Osteocyte (in vitro differentiated cells): ENCODE measurements at regions not wholly inside any gene's neighbourhood (a gene's known extent, or its start where the extent isn't known, plus 50 kb on each side); places are given as distances from the start of the nearest gene placed in this dataset.

ENCODE experiments used
- DNase-seq: peaks from one replicate; pipeline ENCODE4 v3.0.0; 2021; ENCODE audit warnings: mixed read lengths; ENCODE audit not compliant: unreplicated experiment; ENCODE audit errors: extremely low spot score
- H3K27ac Mint-ChIP-seq: one replicate; pipeline ENCODE4 v1.8.0; 2021; ENCODE audit warnings: mild to moderate bottlenecking, mixed read lengths; ENCODE audit not compliant: unreplicated experiment
- H3K27me3 Mint-ChIP-seq: one replicate; pipeline ENCODE4 v1.8.0; 2021; ENCODE audit warnings: mixed read lengths; ENCODE audit not compliant: unreplicated experiment
- H3K36me3 Mint-ChIP-seq: one replicate; pipeline ENCODE4 v1.8.0; 2021; ENCODE audit warnings: mixed read lengths; ENCODE audit not compliant: unreplicated experiment
- H3K4me1 Mint-ChIP-seq: one replicate; pipeline ENCODE4 v1.8.0; 2021; ENCODE audit warnings: mixed read lengths; ENCODE audit not compliant: unreplicated experiment
- H3K4me3 Mint-ChIP-seq: one replicate; pipeline ENCODE4 v1.8.0; 2021; ENCODE audit warnings: mild to moderate bottlenecking, moderate library complexity, mixed read lengths; ENCODE audit not compliant: unreplicated experiment
- H3K9me3 Mint-ChIP-seq: one replicate; pipeline ENCODE4 v1.8.0; 2021; ENCODE audit warnings: mixed read lengths; ENCODE audit not compliant: unreplicated experiment
- TF ChIP-seq, protein P1 (sequence below): fragments of 200-600 bp; sonication (generic); IDR thresholded peaks from 2 replicates; pipeline ENCODE4 v1.5.0; 2021; ENCODE audit warnings: antibody characterized with exemption, mild to moderate bottlenecking, moderate library complexity

DNA sequence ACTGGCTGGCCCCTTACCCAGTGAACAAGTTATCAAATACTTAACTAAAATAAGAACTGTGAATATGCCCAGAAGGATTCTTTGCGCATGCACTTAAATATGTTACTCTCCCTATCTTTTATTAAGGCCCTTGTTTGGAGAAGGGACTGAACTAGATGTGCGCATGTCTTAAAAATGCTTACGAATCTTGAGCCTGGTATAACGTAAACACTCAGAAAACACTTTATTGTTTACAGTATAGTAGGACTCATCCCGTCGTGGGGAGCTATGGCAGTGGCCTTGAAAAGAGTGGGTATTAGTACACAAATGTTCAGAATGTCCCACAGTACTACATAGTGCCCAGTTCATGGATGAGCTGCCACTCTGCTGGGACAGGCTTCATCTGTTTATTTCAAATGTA lies 75.9 kb upstream of the MAP4K3 start:
- no peaks in the 10 kb centered on the region for H3K9me3 Mint-ChIP-seq
- H3K27ac Mint-ChIP-seq = peak overlapping the region; percentile 72
- peaks cover 55% of the 10 kb centered on the region for H3K4me1 Mint-ChIP-seq
- no peak overlapping the region for H3K4me3 Mint-ChIP-seq
- DNase-seq = no peak
- TF ChIP-seq, protein P1, sequence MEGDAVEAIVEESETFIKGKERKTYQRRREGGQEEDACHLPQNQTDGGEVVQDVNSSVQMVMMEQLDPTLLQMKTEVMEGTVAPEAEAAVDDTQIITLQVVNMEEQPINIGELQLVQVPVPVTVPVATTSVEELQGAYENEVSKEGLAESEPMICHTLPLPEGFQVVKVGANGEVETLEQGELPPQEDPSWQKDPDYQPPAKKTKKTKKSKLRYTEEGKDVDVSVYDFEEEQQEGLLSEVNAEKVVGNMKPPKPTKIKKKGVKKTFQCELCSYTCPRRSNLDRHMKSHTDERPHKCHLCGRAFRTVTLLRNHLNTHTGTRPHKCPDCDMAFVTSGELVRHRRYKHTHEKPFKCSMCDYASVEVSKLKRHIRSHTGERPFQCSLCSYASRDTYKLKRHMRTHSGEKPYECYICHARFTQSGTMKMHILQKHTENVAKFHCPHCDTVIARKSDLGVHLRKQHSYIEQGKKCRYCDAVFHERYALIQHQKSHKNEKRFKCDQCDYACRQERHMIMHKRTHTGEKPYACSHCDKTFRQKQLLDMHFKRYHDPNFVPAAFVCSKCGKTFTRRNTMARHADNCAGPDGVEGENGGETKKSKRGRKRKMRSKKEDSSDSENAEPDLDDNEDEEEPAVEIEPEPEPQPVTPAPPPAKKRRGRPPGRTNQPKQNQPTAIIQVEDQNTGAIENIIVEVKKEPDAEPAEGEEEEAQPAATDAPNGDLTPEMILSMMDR = no peak
- H3K27me3 Mint-ChIP-seq = no peaks in the 10 kb centered on the region
- H3K36me3 Mint-ChIP-seq = no peaks in the 10 kb centered on the region

DNA sequence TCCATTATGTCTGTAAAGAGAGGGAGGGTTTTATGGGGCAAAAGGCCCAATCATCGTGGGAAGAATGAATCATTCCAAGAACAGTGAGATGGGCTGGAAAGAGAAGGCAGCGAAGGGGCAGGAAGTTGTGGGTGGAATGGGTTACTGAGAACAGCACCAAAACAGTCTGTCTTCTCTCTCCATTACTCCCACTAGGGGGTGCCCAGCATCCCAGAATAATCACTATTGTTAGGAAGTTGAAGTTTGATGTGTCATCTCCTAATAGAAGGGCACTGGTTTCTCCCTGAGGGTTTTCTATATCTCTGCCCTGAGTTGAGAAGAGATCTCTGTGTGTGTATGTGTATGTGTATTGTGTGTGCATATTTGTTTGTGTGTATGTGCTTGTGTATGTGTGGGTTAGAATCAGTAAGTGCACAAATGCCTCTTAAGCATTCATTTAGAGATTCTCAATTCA lies 76.6 kb upstream of the MAP4K3 start:
- no peak overlapping the region for H3K4me3 Mint-ChIP-seq
- TF ChIP-seq, protein P1 = peak; percentile 80

DNA sequence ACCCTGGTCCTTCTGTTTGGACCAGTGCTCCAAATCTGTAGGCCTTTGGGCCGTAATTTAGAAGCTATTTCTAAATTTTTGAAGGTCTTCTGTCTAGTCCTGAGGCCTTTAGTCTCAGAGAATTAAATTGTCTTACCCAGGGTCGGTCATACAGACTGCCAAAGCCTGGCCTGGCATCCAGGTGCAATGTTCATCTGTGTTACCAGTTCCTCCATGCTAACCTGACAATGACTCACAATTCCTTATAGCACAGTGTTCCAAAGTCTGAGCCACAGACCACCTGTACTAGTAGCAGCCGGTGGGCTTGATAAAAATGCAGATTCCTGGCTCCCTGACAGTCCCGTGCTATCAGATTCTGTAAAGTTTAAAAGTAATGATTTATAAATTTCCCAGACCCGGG lies 77.7 kb upstream of the MAP4K3 start:
- H3K36me3 Mint-ChIP-seq = no peaks in the 10 kb centered on the region
- no peak overlapping the region for H3K4me3 Mint-ChIP-seq

More for the DNA sequence above, 76.6 kb upstream of the MAP4K3 start:
- H3K4me1 Mint-ChIP-seq = peaks cover 48% of the 10 kb centered on the region
- no peaks in the 10 kb centered on the region for H3K9me3 Mint-ChIP-seq
- no peaks in the 10 kb centered on the region for H3K27me3 Mint-ChIP-seq
- H3K36me3 Mint-ChIP-seq = no peaks in the 10 kb centered on the region
- DNase-seq = no peak
- H3K27ac Mint-ChIP-seq = peak overlapping the region; percentile 72

DNA sequence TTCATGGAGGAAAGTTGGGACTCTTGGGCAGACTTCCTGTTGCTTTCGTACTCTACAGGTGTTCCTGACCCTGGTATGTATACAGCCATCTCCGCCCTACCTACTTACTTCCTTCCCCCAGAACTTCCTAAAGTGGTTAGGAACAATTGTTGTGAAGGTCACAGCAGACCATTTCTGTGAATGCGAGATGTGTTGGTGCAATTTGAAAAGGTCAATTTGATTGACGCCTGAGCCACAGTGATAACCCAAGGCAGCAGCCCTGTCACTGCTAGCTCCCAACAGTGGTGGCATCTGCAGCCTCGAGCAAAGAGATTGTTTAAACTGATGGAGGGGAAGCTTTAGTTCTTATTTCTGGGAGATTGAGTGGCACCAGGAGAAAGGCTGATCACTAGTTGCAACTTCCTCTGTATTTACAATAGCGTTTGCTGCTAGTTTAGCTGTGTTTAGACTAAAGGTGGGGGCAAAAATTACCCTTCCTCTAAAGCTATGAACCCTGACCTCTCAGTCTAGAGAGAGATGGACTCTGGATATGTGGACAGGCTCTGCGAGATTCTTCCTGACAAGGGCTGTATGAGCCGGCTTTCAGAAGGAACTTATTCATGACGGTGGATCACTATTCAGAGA lies 78.3 kb upstream of the MAP4K3 start:
- H3K27me3 Mint-ChIP-seq = no peaks in the 10 kb centered on the region
- H3K36me3 Mint-ChIP-seq = no peaks in the 10 kb centered on the region
- H3K4me1 Mint-ChIP-seq = peaks cover 46% of the 10 kb centered on the region
- TF ChIP-seq, protein P1 = no peak
- H3K27ac Mint-ChIP-seq = no peak overlapping the region
- no peak overlapping the region for H3K4me3 Mint-ChIP-seq
- no peaks in the 10 kb centered on the region for H3K9me3 Mint-ChIP-seq
- no peak for DNase-seq

More for the DNA sequence above, 77.7 kb upstream of the MAP4K3 start:
- Mint-ChIP-seq H3K27me3 (no peaks in the 10 kb centered on the region), H3K4me1 (peaks cover 46% of the 10 kb centered on the region), H3K9me3 (no peaks in the 10 kb centered on the region), H3K27ac (no peak overlapping the region)
- TF ChIP-seq, protein P1 = no peak
- DNase-seq = no peak

DNA sequence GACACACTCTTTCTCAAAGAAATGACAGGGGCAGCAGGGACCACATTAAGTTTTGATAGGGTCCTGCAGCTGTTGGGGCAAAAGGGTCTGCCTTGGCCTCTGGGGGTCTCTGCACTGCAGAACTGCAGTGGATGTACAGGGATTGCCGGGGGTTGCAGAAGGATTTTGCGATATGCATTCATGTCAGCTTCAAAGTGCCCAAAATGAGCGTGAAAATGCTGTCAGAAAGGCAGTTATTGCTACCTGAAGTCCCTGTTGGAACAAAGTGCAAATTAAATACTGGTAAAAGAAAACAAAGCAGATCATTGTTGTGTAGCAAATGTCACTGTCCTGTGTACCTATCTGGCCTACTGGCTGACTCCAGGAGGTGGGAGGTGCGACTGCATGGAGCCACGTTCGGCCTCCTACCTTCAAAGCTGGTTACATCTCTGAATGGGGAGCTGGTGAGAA lies 78.8 kb upstream of the MAP4K3 start:
- H3K4me3 Mint-ChIP-seq = no peak overlapping the region
- no peaks in the 10 kb centered on the region for H3K27me3 Mint-ChIP-seq
- no peaks in the 10 kb centered on the region for H3K9me3 Mint-ChIP-seq
- peaks cover 46% of the 10 kb centered on the region for H3K4me1 Mint-ChIP-seq
- H3K36me3 Mint-ChIP-seq = no peaks in the 10 kb centered on the region
- no peak overlapping the region for H3K27ac Mint-ChIP-seq
- TF ChIP-seq, protein P1 = no peak
- no peak for DNase-seq
